NCI-H446 (cell line): ENCODE measurements at regions not wholly inside any gene's neighbourhood (a gene's known extent, or its start where the extent isn't known, plus 50 kb on each side); places are given as distances from the start of the nearest gene placed in this dataset.

Experiments
- DNase-seq, 2 experiments: peaks; one replicate each; lab custom pipeline; 2025; lab: John Stamatoyannopoulos, UW

DNA sequence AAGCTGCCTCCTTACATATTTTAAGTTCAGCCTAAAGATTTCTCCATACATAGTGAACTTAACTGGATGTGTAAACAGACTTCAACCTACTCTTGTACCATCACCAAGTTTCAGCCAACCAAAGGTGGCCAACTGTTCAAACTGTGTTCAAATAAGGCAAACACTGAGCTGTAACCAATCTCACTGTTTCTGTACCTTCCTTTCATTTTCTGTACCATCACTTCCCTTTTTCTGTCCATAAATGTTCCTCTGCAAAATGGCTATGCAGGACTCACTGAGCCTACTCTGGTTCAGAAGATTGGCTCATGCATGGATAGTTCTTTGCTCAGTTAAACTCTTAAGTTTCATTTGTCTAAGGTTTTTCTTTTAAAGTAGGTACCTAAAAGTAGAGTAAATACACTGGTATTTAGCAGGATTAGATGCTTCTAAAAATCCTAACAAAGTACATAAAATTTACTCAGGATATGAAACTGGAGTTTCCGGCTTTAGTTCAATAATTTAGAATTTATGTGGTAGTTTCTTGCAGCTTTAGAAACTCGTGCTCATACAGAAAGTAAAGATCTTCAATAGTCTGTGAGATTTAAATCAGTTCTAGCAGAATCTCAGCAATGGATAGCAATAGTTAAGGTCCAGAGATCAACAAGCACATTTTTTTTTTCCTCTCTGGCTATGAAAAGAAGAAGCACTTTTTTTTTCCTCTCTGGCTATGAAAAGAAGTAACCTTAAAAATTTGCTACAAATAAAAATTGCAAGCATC, 282.0 kb upstream of the PPFIA2 start:
- no peak for DNase-seq

DNA sequence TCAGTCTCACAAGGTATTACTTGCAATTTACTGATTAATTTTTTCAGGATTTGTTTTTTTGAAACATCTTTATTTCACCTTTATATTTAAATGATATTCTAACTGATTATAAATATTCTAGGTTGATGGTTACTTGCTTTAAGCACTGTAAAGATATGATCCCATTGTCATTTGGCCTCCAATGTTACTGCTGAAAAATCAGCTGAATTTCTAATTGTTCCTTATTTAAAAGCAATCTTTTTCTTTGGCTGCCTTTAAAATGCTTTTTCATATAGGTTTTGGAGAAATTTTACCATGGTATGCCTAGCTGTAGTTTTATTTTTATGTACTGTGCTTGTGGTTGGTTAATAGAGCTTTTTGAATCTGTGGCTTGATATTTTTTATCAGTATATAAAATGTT, 275.6 kb upstream of the PPFIA2 start:
- DNase-seq: no peak

DNA sequence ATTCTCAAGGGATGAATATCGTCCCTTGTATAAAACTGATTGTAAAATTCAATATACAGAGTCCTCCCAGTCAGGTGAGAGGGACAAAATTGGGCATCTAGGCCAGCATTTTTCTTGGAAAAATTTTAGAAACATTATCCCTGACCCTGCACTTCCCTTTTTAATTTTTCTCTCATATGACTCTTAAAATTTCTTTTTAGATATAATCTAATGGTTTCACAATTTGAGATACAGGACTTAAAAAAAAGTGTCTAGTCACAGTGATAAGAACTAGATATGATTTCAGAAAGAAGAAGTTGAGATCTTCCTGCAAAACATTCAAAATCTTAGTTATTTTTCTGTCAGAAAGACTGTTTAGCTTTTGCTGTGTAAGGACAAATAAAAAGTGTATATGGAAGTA, 270.8 kb upstream of the PPFIA2 start:
- no peak for DNase-seq

DNA sequence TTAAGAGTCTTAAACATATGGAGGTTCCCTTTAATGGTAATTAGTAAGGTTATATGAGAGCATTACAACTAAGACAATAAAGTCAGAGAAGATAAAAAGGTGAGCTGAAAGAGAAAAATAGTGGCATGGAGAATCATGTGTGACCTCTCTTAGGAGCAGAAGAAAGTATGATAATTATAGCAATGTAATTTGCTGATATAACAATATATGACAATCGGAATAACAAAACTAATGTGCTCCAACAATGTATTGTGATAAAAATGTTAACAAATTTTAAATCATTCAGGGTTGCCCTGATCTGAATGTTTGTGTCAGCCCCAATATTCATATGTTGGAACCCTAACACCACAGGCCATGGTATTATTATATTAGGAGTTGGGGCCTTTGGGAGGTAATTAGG, 269.6 kb upstream of the PPFIA2 start:
- no peak for DNase-seq

DNA sequence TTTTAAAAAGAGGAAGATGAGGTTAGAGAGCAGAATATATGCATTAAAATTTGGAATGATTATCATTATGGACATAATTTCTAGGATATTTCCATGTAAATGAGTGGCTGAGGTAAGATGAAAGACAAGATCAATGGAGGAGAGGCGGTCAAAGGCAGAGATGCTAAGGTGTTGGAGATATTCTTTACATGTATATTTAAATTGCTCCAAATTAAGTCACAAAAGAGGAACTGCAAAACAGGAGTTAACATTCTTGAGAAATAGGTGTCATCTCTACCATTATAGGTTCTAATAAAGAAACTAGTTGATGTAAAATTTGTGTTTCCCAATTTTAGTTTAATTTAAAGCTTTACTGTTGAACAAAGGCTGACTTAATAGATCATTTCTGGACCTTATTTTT, 268.5 kb upstream of the PPFIA2 start:
- no peak for DNase-seq

DNA sequence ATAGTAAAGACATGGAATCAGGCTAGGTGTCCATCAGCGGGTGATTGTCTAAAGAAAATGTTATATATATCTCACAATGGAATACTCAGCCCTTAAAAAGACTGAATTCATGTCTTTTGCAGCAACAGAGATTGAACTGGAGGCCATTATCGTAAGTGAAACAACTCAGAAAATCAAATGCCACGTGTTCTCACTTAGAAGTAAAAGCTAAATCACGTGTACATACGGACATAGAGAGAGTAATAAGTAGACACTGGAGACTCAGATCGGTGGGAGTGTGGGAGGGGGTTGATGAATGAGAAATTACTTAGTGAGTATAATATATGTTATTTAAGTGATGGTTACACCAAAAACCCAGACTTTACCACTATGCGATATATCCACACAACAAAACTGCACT, 266.3 kb upstream of the PPFIA2 start:
- no peak for DNase-seq

DNA sequence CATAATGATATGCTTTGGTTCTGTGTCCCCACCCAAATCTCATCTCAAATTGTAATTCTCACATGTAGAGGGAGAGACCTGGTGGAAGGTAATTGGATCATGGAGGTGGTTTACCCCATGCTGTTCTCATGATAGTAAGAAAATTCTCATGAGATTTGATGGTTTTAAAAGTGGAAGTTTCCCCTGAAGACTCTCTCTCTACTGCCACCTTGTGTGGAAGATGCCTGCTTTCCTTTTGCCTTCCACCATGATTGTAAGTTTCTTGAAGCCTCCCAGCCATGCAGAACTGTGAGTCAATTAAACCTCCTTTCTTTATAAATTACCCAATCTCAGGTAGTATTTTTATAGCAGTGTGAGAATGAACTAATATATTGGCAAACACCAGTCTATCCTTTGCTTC, 260.4 kb upstream of the PPFIA2 start:
- no peak for DNase-seq

DNA sequence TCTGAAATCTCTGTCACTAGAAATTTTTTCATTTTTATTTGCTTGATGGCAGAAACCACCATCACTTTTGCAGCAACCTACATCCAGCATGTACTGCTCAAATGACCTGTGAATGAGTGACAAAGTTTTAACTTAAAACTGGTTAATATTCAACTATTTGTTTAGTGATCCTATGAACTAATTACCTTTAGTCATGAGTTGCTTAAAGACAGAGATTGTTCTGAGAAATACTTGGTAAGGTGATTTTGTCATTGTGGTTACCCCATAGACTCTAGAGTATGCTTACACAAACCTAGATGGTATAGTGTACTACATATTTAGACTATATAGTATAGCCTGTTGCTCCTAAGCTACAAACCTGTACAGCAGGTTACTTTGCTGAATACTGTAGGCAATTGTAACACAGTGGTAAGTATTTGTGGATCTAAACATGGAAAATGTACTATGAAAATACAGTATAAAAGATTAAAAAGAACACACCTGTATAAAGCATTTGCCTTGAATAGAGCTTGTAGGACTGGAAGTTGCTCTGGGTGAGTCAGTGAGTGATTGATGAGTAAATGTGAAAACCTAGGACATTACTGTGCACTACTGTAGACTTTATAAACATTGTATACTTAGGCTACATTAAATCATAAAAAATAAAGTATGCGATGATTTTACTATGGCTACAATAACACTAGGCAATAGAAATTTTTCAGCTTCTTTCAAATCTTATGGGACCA, 256.6 kb upstream of the PPFIA2 start:
- no peak for DNase-seq

DNA sequence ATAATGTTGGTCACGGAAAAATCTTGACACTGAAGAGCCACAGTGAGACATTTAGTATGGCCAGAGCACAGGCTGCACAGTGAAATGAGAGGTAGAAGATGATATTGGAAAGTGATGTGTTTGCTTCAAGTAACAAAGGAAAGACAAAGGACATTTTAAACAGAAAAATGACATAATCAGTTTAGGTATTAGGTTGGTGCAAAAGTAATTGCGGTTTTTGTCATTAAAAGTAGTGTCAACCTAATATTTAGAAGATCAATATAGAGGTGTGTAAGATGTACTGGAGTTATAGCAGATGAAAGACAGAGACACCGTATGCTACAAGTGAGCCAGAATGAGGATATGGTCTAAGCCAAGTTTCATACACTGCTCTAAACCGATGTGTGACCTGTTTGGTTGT, 253.0 kb upstream of the PPFIA2 start:
- no peak for DNase-seq

DNA sequence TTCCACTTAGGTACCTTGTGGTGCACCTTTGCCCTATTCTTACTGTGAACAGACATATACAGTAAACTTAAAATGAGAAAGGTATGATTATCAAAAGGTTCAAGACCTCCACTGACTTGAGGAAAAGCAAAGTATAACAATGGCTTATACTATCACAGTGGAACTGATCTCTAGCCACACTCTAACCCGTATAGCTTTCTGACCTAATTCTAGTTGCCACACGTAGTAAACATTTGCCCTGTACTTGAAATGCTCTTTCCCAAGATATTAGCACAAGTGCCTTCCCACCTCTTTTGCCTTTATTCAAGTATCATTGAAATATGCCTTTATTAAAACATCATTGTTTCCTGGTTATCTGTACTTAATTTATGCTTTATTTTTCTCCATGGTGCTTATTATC, 250.4 kb upstream of the PPFIA2 start:
- DNase-seq: no peak

DNA sequence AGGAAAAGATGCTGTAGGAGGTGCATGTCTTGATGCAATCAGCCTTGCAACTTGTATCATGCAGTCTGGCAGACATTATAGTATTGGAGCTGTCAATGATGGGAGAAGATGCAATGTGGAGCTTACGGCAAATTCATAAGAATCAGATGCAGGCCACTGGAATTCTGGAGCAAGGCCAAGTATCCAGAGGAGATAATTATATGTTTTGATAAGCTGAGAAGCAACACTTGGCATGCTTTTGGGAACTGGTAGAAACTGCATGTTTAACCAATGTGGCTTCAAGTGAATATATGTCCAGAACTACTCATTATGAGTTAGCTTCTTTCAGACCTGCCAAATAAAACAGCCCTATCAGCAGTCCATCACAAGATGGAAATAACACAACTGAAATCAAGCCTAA, 249.1 kb upstream of the PPFIA2 start:
- DNase-seq: peak in 1 of 2 experiments; percentile 64

DNA sequence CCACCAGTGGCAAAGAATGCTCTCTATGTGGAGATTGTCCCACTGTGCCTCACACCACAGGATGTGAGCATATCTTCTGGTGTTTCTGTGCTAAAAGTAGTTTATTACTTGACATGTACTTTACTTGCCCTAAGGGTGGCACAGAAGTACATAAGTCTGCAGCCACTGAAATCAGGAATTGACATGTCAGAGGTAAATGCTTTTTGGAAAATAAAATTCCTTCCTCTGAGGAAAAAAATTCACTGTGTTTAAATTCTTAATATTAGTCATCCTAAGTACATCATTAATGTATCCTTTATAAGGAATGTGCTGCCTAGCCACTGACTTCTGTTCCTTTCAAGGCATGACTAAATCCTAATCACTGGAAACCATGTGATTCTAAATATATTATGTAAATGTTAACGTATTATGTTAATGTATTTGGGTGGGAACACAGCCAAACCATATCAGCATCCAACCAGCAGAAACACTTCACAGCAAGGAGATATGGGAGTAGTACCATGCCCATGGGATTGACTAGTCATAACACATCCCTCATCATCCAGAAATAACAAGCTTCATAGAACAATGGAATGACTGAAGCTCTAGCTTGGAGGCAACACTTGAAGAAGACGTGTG, 239.7 kb upstream of the PPFIA2 start:
- DNase-seq: no peak

DNA sequence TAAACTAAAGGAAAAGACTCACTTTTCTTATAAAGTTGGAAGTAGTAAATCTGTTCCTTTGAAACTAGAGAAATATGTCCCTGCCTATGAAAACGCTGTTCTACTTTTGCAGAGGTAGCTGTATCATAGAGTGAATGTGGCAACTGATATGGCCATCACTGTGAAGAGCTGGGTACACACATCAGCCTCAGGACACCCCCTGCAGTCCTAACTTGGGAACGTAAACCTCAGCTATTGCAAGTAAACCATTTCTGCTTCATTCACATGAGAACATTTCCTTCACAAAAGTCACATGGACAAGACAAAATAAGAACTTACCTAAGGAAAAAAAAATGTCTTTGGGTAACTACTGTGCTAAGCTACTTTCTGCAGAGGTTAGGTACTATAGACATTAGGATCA, 233.3 kb upstream of the PPFIA2 start:
- peak in 1 of 2 experiments; percentile 15 for DNase-seq

DNA sequence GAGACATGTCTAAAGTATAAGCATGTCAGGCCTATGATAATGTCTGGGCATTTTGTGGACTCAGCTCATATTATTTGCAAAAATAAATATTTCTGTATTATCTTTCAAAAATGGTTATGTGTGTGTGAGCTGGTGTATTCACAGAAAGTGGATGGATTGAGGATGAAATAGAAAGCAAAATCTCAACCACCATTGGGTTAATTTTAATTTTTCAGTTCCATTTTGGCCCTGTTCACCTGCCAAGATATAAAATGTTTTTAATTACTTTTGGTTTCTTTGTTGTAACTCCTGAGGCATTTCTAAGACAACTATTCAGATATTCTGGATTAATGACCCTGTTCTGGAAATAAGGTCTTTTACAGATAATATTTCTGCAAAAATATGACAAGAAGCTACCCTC, 232.7 kb upstream of the PPFIA2 start:
- DNase-seq: no peak

DNA sequence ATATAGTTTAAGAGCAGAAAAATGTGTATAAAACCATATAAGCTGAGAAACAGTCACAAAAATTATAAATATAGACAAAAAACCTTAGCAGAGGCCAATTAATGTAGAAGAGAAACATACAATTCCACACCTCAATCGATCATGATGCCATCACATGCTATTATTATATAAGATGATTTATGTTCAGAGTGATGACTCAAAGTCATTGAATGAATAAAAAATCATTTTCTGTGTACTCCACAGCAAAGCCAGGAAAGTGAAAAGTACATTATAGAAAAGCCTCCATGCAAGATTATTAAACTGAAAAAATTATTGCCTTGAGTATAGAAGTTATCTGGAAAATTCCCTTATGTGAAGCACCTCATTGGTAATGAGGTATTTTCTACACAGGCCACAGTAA, 229.2 kb upstream of the PPFIA2 start:
- DNase-seq: no peak

DNA sequence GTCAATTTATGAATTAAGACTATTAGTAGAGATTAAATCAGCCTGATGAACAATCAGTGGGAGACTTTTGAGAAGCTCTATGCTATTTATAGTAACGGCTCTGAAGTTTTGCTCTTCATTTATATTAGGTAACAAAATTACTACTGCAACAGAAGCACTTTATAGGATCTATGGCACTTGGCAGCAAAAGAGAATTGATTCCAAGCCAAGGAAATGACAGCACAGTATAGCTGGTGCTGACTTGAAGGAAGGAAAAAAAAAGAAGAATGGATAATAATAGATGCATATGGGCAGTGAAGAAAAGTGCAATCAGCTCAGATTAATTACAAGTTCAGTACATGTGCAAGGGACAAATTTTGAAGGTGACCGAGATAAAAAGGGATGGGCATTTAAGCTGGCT, 228.2 kb upstream of the PPFIA2 start:
- DNase-seq: peak; percentile 6 to 79

DNA sequence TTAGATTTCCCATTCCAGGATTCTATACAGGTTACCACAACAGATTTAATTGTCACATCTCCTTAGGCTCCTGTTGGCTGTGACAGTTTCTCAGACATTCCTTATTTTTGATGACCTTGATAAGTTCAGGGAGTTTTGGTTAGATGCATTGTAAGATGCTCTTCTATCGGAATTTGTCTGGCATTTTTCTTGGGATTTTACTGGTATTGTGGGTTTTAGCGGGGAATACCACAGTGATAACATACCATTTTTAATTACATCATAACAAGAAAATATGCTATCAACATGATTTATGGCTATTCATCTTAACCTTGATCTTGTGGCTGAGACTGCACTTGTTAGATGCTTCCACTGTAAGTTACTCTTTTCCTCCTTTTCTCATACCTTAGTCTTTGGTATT, 217.5 kb upstream of the PPFIA2 start:
- DNase-seq: no peak

DNA sequence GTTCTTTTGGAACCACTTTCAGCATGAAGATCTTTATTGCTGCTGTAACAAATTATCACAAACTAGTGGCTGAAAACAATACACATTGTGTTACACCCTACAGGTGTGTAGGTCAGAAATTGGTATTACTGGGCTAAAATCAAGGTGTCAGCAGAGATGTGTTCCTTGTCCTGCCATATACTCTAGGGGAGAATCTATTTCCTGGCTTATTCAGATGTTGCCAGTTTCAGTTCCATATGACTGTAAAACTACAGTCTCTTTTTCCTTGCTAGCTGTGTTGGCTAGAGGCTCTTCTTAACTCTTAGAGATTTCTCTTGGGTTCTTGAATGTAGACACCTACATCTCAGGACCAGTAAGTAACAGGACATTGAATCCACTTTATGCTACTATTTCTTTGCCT, 215.6 kb upstream of the PPFIA2 start:
- DNase-seq: no peak

DNA sequence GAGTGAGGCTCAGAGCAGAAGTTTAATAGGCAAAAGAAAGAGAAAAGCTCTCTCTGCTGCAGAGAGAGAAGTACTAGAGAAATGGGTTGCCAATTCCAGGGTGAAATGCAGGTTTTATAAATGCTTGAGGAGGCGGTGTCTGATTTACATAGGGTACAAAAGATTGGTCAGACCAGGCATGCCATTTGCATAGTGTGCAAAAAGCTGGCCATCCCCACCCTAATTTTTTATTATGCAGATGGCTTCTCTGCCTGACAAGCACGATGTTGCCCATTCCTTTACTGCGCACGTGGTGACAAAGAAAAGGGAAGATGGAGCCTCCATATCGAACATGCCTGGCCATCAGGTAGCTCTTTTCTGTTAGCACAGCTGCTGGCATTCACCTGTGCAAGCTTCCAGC, 209.3 kb upstream of the PPFIA2 start:
- DNase-seq: no peak

DNA sequence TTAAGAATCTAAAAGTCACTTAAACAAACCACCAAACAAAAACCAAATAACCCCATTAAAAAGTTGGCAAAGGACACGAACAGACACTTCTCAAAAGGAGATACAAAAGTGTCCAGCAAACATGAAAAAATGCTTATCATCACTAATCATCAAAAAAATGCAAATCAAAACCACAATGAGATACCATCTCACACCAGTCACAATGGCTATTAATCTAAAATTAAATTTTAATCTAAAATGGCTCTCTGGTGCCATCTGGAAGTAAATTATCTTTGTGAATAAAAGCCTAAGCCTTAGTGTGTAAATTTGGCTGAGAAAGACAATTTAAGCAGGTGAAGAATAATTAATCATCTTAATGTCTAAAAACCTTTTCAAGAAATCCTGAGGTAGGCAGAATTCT, 204.5 kb upstream of the PPFIA2 start:
- DNase-seq: no peak

DNA sequence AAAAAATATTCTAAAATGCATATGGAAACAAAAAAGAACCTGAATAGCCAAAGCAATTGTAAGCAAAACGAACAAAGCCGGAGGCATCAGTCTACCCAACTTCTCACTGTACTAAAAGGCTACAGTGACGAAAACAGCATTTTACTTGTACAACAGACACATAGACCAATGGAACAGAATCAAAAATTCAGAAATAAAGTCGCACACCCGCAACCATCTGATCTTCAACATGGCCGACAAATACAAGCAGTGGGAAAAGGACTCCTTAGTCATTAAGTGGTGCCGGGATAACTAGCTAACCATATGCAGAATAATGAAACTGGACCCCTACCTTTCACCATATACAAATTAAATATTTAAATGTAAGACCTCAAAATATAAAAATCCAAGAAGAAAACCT, 203.9 kb upstream of the PPFIA2 start:
- no peak for DNase-seq

DNA sequence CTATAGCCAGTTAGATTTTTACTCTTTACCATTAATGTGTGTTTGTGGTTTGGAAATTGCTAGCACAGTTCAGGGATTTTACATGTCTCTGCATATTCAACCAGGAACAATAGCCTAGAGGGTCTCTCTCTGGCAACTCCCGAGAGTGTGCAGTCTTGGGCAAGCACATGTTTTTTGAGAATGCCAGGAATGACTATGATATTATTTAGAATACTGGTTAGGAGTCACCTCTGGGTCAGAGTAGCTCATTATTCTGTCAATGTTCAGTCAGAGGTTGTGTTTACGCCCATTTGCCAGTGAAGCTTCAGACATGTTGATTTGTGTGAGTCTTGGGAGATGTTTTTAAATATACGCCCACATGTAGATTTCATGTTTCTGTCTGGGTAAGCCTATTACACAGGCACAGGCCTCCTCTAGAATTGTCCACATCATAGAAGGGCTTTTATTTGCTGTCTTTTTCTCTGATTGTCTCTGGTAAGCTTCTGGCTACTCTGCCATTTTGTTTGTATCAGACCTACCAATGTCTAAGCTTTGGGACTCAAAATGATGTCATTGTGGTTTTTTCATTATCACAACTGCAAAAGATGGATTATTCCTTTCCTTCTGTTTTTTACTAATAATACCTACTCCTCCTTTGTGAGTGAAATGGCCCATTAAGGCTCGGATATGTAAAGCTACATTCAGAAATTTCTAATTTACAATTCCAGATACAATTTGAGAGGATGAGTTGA, 203.1 kb upstream of the PPFIA2 start:
- no peak for DNase-seq

DNA sequence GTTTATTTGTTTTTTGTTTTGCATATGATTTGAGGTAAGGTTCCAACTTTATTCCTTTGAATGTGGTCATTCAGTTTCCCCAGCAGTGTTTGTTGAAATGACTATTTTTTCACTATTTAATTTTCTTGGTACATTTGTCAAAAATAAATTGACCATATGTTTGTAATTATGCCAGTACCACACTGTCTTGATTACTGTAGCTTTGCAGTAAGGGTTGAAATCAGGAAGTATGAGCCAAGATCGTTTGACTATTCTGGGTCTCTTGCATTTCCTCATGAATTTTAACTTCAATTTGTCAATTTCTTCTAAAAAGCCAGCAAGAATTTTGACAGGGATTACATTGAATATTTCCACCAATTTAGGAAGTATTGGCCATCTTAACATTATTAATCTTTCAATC, 199.3 kb upstream of the PPFIA2 start:
- peak in 1 of 2 experiments; percentile 43 for DNase-seq
